Central memory CD4-positive, alpha-beta T cell (primary cell): ENCODE measurements at regions not wholly inside any gene's neighbourhood (a gene's known extent, or its start where the extent isn't known, plus 50 kb on each side); places are given as distances from the start of the nearest gene placed in this dataset.
A peak's percentile ranks its signal among the peaks of the same experiment; 100 is the strongest.
"Not testable (repeated sequence)": the region's sequence is repeated elsewhere in the genome, so short reads cannot be mapped to it uniquely, and the experiment has no call there.

Experiments
- DNase-seq: peaks from one replicate; pipeline ENCODE4 v3.0.0; 2022

DNA sequence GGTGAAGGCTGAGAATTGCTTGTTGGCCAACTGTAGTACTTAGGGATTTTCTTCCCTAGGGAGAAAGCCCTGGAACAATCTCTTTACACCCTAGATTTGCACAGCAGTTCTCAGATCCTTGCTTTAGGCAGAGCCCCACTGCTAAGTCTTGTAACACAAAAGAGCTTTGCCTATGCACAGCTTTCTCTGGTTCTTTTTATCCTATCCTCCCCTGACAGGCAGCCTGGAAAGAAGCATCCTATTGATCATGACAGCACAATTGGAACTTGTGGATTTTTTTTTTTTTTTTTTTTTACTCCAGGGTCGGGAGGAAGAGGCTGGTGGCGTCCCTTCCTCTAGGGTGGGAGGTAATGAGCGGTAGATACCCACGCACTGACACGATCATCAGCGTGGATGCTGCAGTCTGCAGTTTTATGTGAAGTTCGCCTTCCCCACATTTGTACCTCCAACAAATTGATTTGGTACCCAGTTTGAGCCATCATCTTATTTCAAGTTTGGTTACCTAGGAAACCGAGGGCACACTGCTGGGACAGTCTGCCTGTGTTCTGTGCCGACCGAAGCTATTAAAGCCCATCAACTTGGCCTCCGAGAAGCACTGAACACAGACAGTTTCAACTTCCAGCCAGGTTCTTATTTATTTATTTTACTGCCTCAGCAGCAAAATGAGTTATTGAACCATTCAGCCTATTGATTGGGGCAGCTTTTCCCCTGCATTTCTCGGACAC is 110.1 kb downstream of the NRN1 start:
- no peak for DNase-seq

DNA sequence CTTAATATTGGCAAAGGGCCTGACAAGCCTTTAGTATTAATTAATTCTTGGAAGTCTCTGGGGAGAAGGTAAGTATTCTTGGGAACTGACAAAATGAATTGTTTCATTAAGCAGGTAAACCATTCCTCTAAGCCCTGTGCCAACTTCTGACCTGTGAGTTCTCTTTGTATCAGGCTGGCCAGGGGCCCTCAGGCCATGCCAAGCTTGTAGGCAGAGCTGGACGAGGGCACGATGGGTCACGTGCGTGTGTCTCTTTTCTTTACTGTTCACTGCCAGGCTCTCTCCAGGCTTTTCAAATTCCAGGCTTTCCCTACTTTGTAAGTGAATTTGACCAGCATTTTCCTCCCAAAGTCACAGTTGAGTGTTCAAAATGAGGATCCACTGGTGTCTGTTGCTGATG is 112.4 kb downstream of the NRN1 start:
- no peak for DNase-seq

DNA sequence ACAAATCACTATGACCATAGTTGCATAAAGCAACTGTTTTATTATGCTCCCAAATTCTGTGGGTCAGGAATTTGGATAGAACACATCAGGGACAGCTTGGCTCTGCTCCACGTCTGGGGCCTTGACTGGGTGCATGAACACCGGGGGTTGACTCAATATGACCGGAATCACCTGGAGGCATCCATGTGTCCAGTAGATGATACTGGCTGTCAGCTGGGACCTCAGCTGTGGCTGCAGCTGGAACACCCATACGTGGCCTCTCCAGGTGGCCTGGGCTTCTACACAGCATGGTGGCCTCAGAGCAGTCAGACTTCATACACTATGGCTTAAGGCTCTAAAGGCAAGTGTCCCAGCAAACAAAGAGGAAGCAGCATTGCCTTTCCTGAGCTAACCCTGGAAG is 113.4 kb downstream of the NRN1 start:
- DNase-seq, result no peak

DNA sequence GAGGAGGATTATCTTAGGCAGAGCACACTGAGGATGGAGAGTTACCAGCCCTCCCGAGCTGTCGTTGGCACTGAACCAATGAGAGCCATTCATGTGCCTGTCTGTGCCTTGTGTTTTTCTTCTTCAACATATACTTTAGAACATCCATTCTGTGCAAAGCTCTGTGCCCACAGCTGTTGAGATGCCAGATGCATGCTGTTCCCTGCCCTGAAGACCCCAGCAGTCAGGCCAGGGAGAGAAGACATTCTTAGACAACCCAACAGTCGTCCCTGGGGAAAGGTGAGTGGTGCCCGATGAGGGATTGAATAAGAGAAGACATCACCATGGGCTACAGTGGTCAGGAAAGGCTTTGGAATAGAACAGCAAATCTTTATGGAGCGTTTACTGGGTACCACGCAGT is 114.1 kb downstream of the NRN1 start:
- DNase-seq, result no peak

GRCh38 chr6:5878792-5879191 is 127.9 kb downstream of the NRN1 start:
- no peak for DNase-seq

GRCh38 chr6:5876076-5876475 is 130.6 kb downstream of the NRN1 start:
- DNase-seq, result no peak

DNA sequence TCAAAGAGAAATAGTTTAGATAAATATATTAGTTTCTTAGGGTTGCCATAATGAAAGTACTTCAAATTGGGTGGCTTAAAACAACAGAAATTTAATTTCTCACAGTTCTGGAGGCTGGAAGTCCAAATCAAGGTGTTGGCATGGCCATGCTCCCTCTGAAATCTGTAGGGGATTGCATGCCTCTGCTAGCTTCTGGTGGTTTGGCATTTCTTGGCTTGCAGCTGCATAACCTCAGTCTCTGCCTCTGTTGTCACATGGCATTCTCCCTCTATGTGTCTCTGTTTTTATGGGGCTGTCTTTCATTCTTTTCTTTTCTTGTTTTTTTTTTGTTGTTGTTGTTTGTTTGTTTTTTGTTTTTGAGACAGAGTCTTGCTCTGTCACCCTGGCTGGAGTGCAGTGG is 132.7 kb downstream of the NRN1 start:
- DNase-seq, result not testable (repeated sequence)

DNA sequence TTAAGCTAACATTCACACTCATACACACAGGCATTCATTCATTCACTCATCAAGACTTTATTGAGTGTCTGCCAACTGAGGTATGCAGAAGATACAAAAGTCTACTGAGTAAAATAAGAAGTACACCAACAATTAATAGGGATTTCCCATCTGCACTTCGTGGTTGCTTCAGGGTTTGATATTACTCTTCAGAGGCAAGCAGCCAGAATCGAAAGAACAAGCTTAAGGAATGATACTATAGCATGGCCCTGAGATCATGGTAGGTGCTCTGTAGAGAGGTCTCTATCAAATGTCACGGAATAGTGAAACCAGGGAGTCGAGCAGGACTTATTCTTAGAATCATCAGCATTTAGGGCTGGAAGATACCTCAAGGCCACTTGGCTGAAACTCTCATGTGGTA is 135.4 kb downstream of the NRN1 start:
- DNase-seq, result no peak

- no peak for DNase-seq
These were observed 137.0 kb downstream of the NRN1 start for GRCh38 chr6:5869676-5870075.

GRCh38 chr6:5869261-5869660 is 137.5 kb downstream of the NRN1 start:
- DNase-seq, result no peak

GRCh38 chr6:5866547-5867051 is 140.1 kb downstream of the NRN1 start:
- DNase-seq, result peak; percentile 31

DNA sequence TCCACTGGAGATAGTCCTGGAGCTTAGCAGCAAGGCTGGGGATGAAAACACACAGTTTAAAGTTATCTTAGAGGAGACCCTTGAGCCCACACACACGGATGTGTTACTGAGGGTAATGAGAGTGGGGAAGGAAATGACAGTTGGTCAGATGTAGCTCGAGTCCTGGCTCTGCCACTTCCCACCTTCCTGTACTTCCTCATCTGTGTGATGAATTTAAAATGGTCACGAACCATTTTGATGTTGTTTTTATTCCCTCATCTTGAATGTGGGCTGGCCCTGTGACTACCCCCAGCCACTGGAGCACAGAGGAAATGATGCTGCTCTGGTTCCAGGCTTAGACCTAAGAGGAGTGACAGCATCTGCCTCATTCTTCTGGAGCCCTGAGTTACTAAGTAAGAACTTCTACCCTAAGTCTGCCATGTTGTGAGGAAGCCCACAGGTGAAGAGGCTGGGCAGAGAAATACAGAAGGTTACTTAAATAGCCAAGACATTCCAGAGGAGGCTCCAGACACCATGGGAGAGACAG is 141.2 kb downstream of the NRN1 start:
- no peak for DNase-seq

DNA sequence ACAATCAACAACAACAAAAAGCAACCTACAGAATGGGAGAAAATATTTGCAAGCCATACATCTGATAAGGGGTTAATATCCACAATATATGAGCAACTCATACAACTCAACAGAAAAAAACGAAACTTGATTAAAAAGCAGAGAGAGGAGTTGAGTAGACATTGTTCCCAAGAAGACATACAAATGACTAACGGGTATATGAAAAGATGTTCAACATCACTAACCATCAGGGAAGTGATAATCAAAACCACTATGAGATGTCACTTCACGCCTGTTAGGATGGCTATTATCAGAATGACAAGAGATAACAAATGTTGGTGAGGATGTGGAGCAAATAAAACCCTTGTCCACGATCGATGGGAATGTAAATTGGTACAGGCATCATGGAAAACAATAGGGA is 145.9 kb downstream of the NRN1 start:
- DNase-seq, result no peak

DNA sequence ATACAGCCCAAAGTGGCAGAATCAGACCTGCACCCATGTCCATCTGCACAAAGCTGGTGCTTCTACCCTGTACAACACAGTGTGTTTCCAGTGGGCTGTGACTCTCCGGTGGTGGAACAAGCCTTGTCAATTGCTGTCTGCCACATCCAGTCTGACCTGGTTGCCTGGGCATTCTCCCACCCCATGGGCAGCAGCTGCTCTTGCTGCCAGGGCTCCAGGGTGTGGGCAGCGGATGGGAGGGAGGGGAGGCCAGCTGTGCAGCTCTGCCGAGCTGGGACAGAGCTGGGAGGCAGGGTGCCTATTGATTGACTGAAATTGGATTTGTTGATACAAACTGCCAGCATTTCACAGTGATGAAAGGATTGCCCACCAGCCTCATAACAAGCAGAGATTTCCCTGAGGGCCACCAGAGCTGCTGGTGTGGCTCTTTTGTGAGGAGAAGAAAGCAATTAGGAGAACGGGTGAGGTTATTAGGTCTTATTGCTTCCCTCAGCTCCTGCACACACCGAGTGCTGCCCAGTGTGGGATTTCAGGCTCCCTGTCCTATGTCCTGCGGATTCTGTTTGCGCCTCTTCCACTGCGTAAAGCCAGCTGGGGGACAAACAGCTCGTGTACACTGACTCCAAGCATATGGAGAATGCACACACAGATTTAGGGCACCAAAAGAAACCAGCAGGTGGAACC is 150.8 kb downstream of the NRN1 start:
- no peak for DNase-seq

DNA sequence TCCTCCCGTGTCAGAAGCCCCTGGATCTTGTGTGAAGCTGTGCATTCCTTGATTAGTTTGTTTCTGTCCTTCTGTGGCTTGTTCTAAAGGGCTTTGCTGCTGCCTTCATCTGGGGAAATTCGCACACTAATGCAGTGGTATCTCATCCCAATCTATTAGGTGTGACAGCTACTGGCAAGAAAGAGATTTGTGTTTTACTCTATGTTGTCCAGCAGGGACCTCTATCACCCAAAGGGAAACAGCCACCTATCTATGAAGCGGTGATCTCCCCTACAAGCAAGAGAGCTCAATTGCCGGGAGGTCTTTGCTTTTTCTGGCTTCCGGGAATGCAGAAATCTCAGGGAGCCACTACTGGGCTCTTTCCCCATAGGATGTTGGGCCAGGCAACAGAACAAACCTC is 151.8 kb downstream of the NRN1 start:
- DNase-seq, result no peak

- DNase-seq, result peak; percentile 66
These were observed 155.4 kb downstream of the NRN1 start for GRCh38 chr6:5851261-5851757.

DNA sequence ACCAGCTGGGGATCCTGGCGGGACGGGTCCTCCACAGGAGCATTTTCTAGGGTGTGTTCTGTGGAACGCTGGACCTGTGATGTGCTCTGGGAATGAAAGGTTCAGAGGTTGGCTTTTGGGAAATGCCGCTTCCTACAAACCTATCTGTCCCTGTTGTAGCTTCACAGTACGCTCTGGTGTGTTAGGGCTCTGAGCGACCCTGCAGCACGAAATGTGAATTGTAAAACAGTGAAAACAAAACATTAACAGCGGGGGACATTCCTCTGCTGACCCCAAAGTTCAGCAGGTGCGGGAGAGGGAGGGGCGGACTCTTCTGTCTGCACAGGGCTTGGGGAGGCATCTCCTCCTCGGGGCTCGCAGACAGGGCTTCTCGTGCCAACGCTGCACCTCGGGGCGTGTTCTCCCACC is 155.9 kb downstream of the NRN1 start:
- no peak for DNase-seq

DNA sequence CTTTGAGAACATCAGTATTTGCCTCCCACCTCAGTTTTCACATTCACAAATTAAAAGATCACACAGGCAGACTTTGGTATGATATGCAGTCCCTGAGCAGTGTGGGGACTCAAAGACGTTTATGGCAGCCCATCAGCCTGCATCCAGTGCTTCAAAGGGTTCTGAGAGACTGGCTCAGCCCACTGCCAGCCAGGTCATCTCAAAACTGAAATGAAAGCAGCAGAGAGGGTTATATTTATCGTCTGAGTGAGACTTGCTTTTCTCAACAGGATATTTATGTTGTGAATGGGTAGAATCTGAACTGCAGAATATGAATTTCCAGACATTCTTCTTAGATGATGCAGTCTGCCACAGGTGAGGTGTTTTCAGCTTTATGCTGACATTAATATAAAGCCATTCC is 159.8 kb downstream of the NRN1 start:
- no peak for DNase-seq

- no peak for DNase-seq
These were observed 160.4 kb downstream of the NRN1 start for GRCh38 chr6:5846335-5846734.

GRCh38 chr6:5843078-5843477 is 163.6 kb downstream of the NRN1 start:
- DNase-seq, result no peak

GRCh38 chr6:5840734-5841390 is 165.9 kb downstream of the NRN1 start:
- DNase-seq, result no peak

GRCh38 chr6:5838656-5839396 is 167.9 kb downstream of the NRN1 start:
- no peak for DNase-seq

- DNase-seq, result no peak
These were observed 169.4 kb downstream of the NRN1 start for GRCh38 chr6:5837323-5837722.
